Neural progenitor cell (in vitro differentiated cells): ENCODE measurements at regions not wholly inside any gene's neighbourhood (a gene's known extent, or its start where the extent isn't known, plus 50 kb on each side); places are given as distances from the start of the nearest gene placed in this dataset.

ENCODE experiments used
- DNase-seq: peaks from one replicate; pipeline ENCODE4 v3.0.0-alpha.2; 2016; ENCODE audit warnings: low spot score
- H2AFZ ChIP-seq: fragments of 200-600 bp; sonication (generic); replicated peaks from 2 replicates; pipeline ENCODE4 v1.6.1; 2016; ENCODE audit warnings: antibody characterized with exemption
- H3F3A ChIP-seq: fragments of 200-600 bp; sonication (generic); 2 replicates; pipeline ENCODE4 v1.6.1; 2016; ENCODE audit warnings: antibody characterized with exemption, low read depth
- H3K27ac ChIP-seq: fragments of 200-600 bp; sonication (generic); 2 replicates; pipeline ENCODE4 v1.5.1; 2016; ENCODE audit warnings: mild to moderate bottlenecking
- H3K27me3 ChIP-seq: fragments of 200-600 bp; sonication (generic); 2 replicates; pipeline ENCODE4 v1.6.1; 2016; ENCODE audit warnings: mild to moderate bottlenecking, moderate library complexity
- H3K36me3 ChIP-seq: fragments of 200-600 bp; sonication (generic); 2 replicates; pipeline ENCODE4 v1.5.1; 2016
- H3K4me1 ChIP-seq: fragments of 200-600 bp; sonication (generic); 2 replicates; pipeline ENCODE4 v1.6.1; 2016; ENCODE audit warnings: mixed run types
- H3K4me2 ChIP-seq: fragments of 200-600 bp; sonication (generic); 2 replicates; pipeline ENCODE4 v1.6.1; 2016
- H3K4me3 ChIP-seq: fragments of 200-600 bp; sonication (generic); 2 replicates; pipeline ENCODE4 v1.5.1; 2016
- H3K79me2 ChIP-seq: fragments of 200-600 bp; sonication (generic); 2 replicates; pipeline ENCODE4 v1.6.1; 2016; ENCODE audit warnings: low read depth
- H3K9ac ChIP-seq: fragments of 200-600 bp; sonication (generic); 2 replicates; pipeline ENCODE4 v1.6.1; 2016
- H3K9me3 ChIP-seq: fragments of 200-600 bp; sonication (generic); 2 replicates; pipeline ENCODE4 v1.5.1; 2016; ENCODE audit warnings: low read depth
- H4K20me1 ChIP-seq: fragments of 200-600 bp; sonication (generic); 2 replicates; pipeline ENCODE4 v1.6.1; 2016; ENCODE audit warnings: low read depth
- H3K27ac Mint-ChIP-seq: 3 replicates; pipeline ENCODE4 v1.8.0; 2021; ENCODE audit warnings: mixed read lengths
- H3K27me3 Mint-ChIP-seq: 2 replicates; pipeline ENCODE4 v1.8.0; 2022; ENCODE audit warnings: low read depth, mild to moderate bottlenecking, inconsistent platforms, moderate library complexity, mixed read lengths; ENCODE audit not compliant: insufficient read depth
- H3K36me3 Mint-ChIP-seq: 3 replicates; pipeline ENCODE4 v1.8.0; 2021; ENCODE audit warnings: mixed read lengths
- H3K4me1 Mint-ChIP-seq: 3 replicates; pipeline ENCODE4 v1.8.0; 2021; ENCODE audit warnings: mixed read lengths
- H3K4me3 Mint-ChIP-seq: 3 replicates; pipeline ENCODE4 v1.8.0; 2021; ENCODE audit warnings: mild to moderate bottlenecking, moderate library complexity, mixed read lengths
- H3K9me3 Mint-ChIP-seq: 3 replicates; pipeline ENCODE4 v1.8.0; 2020; ENCODE audit warnings: mixed read lengths
- EZH2 ChIP-seq: fragments of 200-600 bp; sonication (generic); IDR thresholded peaks from 2 replicates; pipeline ENCODE4 v1.6.1; 2017; ENCODE audit warnings: antibody characterized with exemption, mild to moderate bottlenecking, moderate library complexity
- EZH2phosphoT487 ChIP-seq: fragments of 200-600 bp; sonication (generic); IDR thresholded peaks from 2 replicates; pipeline ENCODE4 v1.6.1; 2017; ENCODE audit warnings: antibody characterized with exemption
- TF ChIP-seq, protein P1 (sequence below): fragments of 200-600 bp; sonication (generic); IDR thresholded peaks from 2 replicates; pipeline ENCODE4 v1.5.1; 2017; ENCODE audit warnings: antibody characterized with exemption, mild to moderate bottlenecking

DNA sequence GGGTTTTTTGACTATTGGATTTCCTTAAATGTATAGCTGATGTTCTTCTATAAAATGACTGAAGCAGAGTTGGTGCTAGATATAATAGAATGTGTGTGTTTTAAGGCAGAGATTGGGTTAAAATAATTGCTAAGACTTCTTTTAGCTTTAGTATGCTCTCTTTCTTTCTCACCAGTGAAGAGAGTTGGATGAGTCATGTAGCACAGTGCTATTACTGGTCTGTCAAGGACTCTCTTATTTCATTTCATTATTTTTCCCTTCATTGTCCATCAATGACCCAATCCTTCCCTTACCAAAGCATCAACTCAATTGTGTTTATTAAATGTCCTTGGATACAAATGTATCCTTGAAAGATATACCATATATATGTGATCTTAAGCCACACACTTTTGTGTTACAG lies 268.9 kb downstream of the IRS2 start:
- no peak for DNase-seq
- Mint-ChIP-seq H3K27me3 (peaks cover 3% of the 10 kb centered on the region), H3K4me3 (no peak overlapping the region), H3K4me1 (no peaks in the 10 kb centered on the region), H3K27ac (no peak overlapping the region), H3K9me3 (peaks cover 2% of the 10 kb centered on the region), H3K36me3 (no peaks in the 10 kb centered on the region)
- no peak overlapping the region for H3K4me3 ChIP-seq
- no peaks in the 10 kb centered on the region for H3K79me2 ChIP-seq
- H3F3A ChIP-seq: no peaks in the 10 kb centered on the region
- no peak overlapping the region for H2AFZ ChIP-seq
- no peak overlapping the region for H3K4me2 ChIP-seq
- TF ChIP-seq, protein P1, sequence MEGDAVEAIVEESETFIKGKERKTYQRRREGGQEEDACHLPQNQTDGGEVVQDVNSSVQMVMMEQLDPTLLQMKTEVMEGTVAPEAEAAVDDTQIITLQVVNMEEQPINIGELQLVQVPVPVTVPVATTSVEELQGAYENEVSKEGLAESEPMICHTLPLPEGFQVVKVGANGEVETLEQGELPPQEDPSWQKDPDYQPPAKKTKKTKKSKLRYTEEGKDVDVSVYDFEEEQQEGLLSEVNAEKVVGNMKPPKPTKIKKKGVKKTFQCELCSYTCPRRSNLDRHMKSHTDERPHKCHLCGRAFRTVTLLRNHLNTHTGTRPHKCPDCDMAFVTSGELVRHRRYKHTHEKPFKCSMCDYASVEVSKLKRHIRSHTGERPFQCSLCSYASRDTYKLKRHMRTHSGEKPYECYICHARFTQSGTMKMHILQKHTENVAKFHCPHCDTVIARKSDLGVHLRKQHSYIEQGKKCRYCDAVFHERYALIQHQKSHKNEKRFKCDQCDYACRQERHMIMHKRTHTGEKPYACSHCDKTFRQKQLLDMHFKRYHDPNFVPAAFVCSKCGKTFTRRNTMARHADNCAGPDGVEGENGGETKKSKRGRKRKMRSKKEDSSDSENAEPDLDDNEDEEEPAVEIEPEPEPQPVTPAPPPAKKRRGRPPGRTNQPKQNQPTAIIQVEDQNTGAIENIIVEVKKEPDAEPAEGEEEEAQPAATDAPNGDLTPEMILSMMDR: no peak
- H3K4me1 ChIP-seq: no peaks in the 10 kb centered on the region
- H3K27ac ChIP-seq: no peak overlapping the region
- no peaks in the 10 kb centered on the region for H3K9me3 ChIP-seq
- H4K20me1 ChIP-seq: no peaks in the 10 kb centered on the region
- no peak overlapping the region for H3K9ac ChIP-seq
- H3K36me3 ChIP-seq: no peaks in the 10 kb centered on the region
- H3K27me3 ChIP-seq: no peaks in the 10 kb centered on the region

DNA sequence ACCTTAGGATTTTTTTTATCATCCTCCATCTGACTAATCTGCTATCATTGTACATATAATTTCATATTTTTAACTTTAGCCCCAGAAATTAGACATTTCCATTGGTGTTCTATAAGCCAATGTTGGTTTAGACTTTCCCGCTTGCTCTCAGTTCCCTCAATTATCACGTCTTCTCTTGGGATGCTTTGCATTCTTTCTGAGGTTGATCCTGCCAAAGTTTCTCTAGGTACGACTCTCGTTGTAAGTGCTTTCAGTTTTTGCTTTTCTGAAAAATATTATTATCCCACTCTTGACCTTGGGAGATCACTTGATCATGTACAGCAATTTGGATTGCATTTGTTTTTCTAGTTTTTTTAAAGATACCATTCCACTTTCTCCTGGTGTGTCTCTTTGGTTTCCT lies 270.2 kb downstream of the IRS2 start:
- Mint-ChIP-seq H3K27me3 (no peaks in the 10 kb centered on the region), H3K27ac (no peak overlapping the region), H3K4me1 (peaks cover 2% of the 10 kb centered on the region), H3K36me3 (no peaks in the 10 kb centered on the region), H3K9me3 (peaks cover 2% of the 10 kb centered on the region), H3K4me3 (no peak overlapping the region)
- Histone ChIP-seq H4K20me1 (no peaks in the 10 kb centered on the region), H3K4me3 (no peak overlapping the region), H3K36me3 (no peaks in the 10 kb centered on the region), H3K4me2 (no peak overlapping the region), H3K27me3 (no peaks in the 10 kb centered on the region), H3F3A (no peaks in the 10 kb centered on the region), H3K4me1 (no peaks in the 10 kb centered on the region), H3K27ac (no peak overlapping the region), H2AFZ (no peak overlapping the region), H3K9ac (no peak overlapping the region), H3K9me3 (no peaks in the 10 kb centered on the region), H3K79me2 (no peaks in the 10 kb centered on the region)
- TF ChIP-seq EZH2 (no peak), EZH2phosphoT487 (no peak)
- TF ChIP-seq, protein P1: no peak
- DNase-seq: no peak

DNA sequence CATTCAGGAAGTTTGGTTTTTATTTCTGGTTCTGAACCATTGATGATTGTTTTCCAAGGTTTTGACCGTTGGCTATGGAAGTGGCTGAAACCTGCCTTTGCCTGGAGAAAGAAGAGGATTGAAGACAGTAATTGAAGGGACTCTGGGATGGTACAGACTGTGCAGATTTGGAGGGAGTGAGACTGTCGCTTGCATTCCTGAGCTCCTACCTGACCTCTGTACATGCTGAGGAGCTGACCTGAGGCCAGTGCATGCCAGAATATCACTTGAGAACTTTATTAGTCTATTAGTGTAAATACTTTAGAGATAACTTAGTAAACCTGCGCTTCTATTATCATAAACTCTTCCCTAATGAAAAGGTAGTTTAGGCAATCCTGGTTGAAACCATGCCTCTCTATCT lies 276.4 kb downstream of the IRS2 start:
- Histone ChIP-seq H3K27me3 (no peaks in the 10 kb centered on the region), H2AFZ (no peak overlapping the region), H3K27ac (no peak overlapping the region), H3K4me1 (no peaks in the 10 kb centered on the region), H3F3A (no peaks in the 10 kb centered on the region), H3K4me2 (no peak overlapping the region), H3K9me3 (no peaks in the 10 kb centered on the region), H3K4me3 (no peak overlapping the region), H3K36me3 (no peaks in the 10 kb centered on the region), H3K79me2 (no peaks in the 10 kb centered on the region), H4K20me1 (no peaks in the 10 kb centered on the region), H3K9ac (no peak overlapping the region)
- DNase-seq: no peak
- peaks cover 15% of the 10 kb centered on the region for H3K4me1 Mint-ChIP-seq
- H3K9me3 Mint-ChIP-seq: peaks cover 10% of the 10 kb centered on the region
- no peak overlapping the region for H3K4me3 Mint-ChIP-seq
- peaks cover 3% of the 10 kb centered on the region for H3K36me3 Mint-ChIP-seq
- no peaks in the 10 kb centered on the region for H3K27me3 Mint-ChIP-seq
- H3K27ac Mint-ChIP-seq: no peak overlapping the region
- no peak for TF ChIP-seq EZH2

DNA sequence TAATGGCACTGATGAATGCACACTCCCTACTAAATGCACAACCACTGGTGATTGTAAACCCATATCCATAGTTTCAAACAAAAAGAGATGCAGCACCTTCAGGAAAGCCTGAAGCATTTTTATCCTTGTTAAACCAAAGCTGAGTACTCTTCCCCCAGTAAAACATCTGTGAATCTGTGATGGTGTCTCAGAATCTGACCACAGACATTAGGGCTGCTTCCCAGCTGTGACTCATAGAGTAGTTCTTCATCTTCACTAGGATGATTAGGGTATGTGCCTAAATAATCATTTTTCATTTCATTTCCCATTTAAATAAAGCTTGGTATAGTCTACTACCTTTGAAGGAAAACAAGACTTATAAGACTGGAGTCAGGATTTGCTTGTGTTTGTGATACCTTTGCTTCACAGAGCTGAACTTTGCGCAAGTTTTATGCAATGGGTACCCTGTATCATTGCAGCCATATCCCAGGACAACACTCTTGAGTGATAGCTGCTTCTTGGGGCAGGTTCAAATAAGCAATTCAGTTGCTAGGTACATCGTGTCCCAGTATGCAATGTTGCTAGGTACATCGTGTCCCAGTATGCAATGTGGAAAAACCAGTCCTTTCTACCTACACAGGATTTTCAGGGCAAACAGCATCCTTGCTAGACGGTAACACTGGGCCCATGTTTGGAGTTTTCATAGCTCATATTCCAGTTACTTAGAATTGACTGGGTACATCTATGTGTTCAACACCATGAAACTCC lies 277.1 kb downstream of the IRS2 start:
- peaks cover under 1% of the 10 kb centered on the region for H3K27me3 Mint-ChIP-seq
- Histone ChIP-seq H3F3A (no peaks in the 10 kb centered on the region), H3K4me1 (no peaks in the 10 kb centered on the region), H3K4me3 (no peak overlapping the region), H4K20me1 (no peaks in the 10 kb centered on the region), H3K27ac (no peak overlapping the region), H3K9ac (no peak overlapping the region), H3K9me3 (no peaks in the 10 kb centered on the region), H2AFZ (no peak overlapping the region), H3K27me3 (no peaks in the 10 kb centered on the region), H3K36me3 (no peaks in the 10 kb centered on the region), H3K4me2 (no peak overlapping the region), H3K79me2 (no peaks in the 10 kb centered on the region)
- DNase-seq: no peak
- peaks cover 3% of the 10 kb centered on the region for H3K36me3 Mint-ChIP-seq
- peaks cover 15% of the 10 kb centered on the region for H3K4me1 Mint-ChIP-seq
- H3K27ac Mint-ChIP-seq: no peak overlapping the region
- no peak overlapping the region for H3K4me3 Mint-ChIP-seq
- peaks cover 14% of the 10 kb centered on the region for H3K9me3 Mint-ChIP-seq
- TF ChIP-seq EZH2: no peak
- TF ChIP-seq, protein P1: no peak
- no peak for TF ChIP-seq EZH2phosphoT487
